ENCODE measurements at regions not wholly inside any gene's neighbourhood (a gene's known extent, or its start where the extent isn't known, plus 50 kb on each side); places are given as distances from the start of the nearest gene placed in this dataset.

- H3K9me2 ChIP-seq (replicated peaks; ENCODE audit: insufficient read depth, low read length) = no peaks in the 10 kb centered on the region
- no peaks in the 10 kb centered on the region for H3K36me3 ChIP-seq (ENCODE audit: low read length)
- TF ChIP-seq CTCF (IDR thresholded peaks at IDR 0.05; ENCODE audit: insufficient read depth, low read length, poor library complexity, severe bottlenecking) (no peak), EZH2phosphoT487 (conservative IDR thresholded peaks at IDR 0.05; ENCODE audit: low read length) (no peak)
- no peaks in the 10 kb centered on the region for H3K27me3 ChIP-seq (ENCODE audit: low read length)
- no peaks in the 10 kb centered on the region for H3F3A ChIP-seq (ENCODE audit: insufficient read depth)
- H3K79me2 ChIP-seq (ENCODE audit: insufficient read depth, low read length) = no peaks in the 10 kb centered on the region
- no peaks in the 10 kb centered on the region for H4K20me1 ChIP-seq (ENCODE audit: low read depth, low read length)
- no peak overlapping the region for H2AFZ ChIP-seq (ENCODE audit: low read depth, low read length, severe bottlenecking)
- no peak overlapping the region for H3K4me3 ChIP-seq (ENCODE audit: insufficient read depth, low read length, poor library complexity, severe bottlenecking)
- no peak overlapping the region for H3K4me2 ChIP-seq (ENCODE audit: low read depth, low read length, poor library complexity, severe bottlenecking)
- no peaks in the 10 kb centered on the region for H3K9me3 ChIP-seq (ENCODE audit: insufficient read depth, low read length)
- H3K9ac ChIP-seq (ENCODE audit: low read length) = no peak overlapping the region
- H3K27ac ChIP-seq (ENCODE audit: low read depth, low read length) = no peak overlapping the region
Observed at GRCh38 chr6:47091886-47092668, 49.9 kb upstream of the ADGRF1 start.
